Lower leg skin (tissue), 4 donors: ENCODE measurements at regions not wholly inside any gene's neighbourhood (a gene's known extent, or its start where the extent isn't known, plus 50 kb on each side); places are given as distances from the start of the nearest gene placed in this dataset.

Source experiments
- DNase-seq, 2 donors: peaks; one replicate each; pipeline ENCODE4 v3.0.0-alpha.2; 2019; ENCODE audit warnings: low spot score in 2 of 2
- H3K4me3 ChIP-seq: fragments of 200-600 bp; sonication (generic); 2 replicates; pipeline ENCODE4 v1.5.1; 2017; ENCODE audit warnings: mild to moderate bottlenecking, low read depth; ENCODE audit not compliant: poor library complexity, severe bottlenecking
- CTCF ChIP-seq, 3 donors: fragments of 450-650 bp; IDR thresholded peaks; one replicate each; pipeline ENCODE4 v1.5.1; 2016; ENCODE audit warnings: antibody characterized with exemption in 3 of 3, mild to moderate bottlenecking in 3 of 3, moderate library complexity in 2 of 3
- POLR2A ChIP-seq, 2 donors: fragments of 450-650 bp; IDR thresholded peaks; one replicate each; pipeline ENCODE4 v1.6.1; 2016 to 2017; ENCODE audit warnings: antibody characterized with exemption in 2 of 2, mild to moderate bottlenecking in 1 of 2, moderate library complexity in 1 of 2
- WGBS, 2 donors: methylation state at CpG; one replicate each; pipeline ENCODE4 v1.1.5; 2018; 5-methylcytosine and 5-hydroxymethylcytosine counted together
- intact Hi-C: fragments of 100-400 bp; cut with DNase I; formaldehyde crosslinking; loops from one replicate; pipeline ENCODE4 v1.15.0; 2023; ENCODE audit warnings: low total_unique reads

DNA sequence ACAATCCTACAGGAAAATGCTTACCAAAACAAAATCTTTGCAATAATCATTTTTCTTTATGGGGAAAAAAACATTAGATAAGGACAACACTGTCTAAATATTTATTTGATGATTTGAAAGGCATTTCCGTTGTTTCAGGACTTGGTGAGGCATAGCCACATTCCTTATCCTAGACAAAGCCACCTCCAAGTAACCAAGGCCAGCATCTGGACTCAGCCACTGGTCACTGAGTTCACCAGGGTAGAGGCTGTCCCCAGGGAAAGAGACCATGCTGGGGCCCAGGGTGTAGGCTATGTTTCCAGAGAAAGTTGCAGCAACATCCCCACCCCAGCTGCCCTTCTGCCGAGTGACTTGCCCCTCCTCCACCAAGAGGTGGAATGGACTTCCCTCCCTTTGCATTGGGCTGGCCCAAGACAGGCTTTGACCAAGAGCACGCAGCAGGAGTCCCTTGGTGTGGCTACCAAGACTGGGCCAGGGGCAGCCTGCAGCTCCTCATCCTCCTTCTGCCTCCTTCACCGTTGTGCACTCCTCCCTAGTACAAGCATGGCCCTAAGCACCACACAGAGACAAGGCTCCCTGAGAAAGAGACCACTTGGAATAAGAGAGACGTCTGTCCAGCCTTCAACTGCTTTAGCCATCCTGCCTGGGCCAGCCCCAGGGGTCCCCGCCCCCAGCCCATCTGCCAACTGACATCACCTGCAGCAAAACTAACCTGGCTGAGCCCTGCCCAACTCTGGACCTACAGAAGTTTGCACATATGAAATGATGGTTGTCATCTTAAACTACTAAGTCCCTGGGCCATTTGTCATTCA is 68.1 kb upstream of the SPIN1 start:
- intact Hi-C loops: no loop called here
- DNase-seq: peak in 1 of 2 donors; percentile 64
- no peak for TF ChIP-seq POLR2A (IDR thresholded peaks at IDR 0.05)
- no peak overlapping the region for H3K4me3 ChIP-seq
- 79 to 93% methylated on average over 4 to 6 of the region's 6 CpGs for WGBS, 2 donors

DNA sequence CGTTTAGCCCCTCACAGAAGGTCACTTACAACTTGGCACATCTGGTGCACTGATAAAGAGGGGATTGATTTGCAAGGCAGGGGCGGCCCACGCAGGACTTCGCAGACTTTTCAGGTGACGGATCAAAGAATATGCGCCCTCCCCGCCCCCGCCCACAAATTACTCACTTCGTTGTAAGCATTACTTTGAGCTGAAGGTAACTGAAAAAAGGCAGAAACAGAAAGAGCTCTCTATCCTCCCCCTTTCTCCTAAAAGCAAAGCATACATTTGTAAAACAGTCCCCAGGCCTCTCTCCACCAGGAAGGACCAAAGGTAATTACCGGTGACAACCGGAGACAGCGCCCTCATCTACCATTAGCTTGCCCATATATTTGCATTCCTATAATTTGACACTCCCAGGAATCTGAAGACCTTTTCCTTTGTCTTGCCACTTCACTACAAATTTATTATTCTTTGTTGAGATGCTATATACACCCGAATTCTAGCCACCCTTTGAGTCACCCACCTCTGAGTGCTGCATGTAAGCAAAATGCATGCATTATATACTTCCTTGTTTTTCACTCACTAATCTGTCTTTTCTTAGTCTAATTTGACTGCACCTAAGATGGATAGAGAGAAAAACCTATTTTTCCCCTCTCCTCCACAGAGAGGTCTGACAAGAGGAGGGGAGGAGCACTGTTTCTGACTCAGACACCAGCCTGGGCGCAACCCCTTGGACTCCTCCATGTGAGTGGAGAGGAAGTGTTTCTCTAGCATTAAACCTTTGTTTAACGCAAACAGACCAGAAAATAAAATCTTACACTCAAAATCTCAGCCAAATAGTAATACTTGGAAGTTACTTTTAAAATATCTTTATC is 74.7 kb upstream of the SPIN1 start:
- no peak for TF ChIP-seq CTCF (IDR thresholded peaks at IDR 0.05)
- no peak for TF ChIP-seq POLR2A (IDR thresholded peaks at IDR 0.05)
- no peak overlapping the region for H3K4me3 ChIP-seq
- intact Hi-C loops: no loop called here
- DNase-seq: no peak
- 66 to 72% methylated on average over 15 of the region's 15 CpGs for WGBS, 2 donors

DNA sequence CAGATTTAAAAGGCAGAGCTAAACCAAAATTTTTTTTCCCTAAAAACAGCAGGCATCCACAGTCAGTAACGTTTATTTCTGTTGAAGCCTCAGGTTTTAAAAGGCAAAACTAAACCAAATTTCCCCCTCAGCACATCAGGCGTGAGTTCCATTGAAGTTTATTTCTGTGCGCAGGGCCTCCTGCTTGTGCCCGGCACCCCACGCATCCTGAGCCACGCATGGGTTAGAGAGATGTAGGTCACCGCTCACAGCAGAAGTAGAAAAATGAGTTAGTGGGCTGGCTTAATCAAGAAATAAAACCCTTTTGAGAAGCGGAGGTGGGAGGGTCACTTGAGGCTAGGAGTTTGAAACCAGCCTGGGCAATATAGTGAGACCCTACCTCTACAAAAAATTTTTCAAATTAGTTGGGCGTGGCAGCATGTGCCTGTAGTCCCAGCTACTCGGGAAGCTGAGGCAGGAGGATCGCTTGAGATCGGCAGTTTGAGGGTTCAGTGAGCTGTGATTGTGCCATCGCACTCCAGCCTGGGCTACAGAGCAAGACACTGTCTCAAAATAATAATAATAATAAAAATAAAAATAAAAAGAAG is 75.6 kb upstream of the SPIN1 start:
- no peak for TF ChIP-seq POLR2A (IDR thresholded peaks at IDR 0.05)
- no peak for DNase-seq
- WGBS, 2 donors: 80 to 90% methylated on average over 13 of the region's 13 CpGs
- no peak overlapping the region for H3K4me3 ChIP-seq
- intact Hi-C loops: no loop called here

- no peak for DNase-seq
- no peak for TF ChIP-seq POLR2A (IDR thresholded peaks at IDR 0.05)
- TF ChIP-seq CTCF (IDR thresholded peaks at IDR 0.05): no peak
- H3K4me3 ChIP-seq: no peak overlapping the region
- intact Hi-C loops: no loop called here
These were observed 76.2 kb upstream of the SPIN1 start for GRCh38 chr9:88312045-88312444.

DNA sequence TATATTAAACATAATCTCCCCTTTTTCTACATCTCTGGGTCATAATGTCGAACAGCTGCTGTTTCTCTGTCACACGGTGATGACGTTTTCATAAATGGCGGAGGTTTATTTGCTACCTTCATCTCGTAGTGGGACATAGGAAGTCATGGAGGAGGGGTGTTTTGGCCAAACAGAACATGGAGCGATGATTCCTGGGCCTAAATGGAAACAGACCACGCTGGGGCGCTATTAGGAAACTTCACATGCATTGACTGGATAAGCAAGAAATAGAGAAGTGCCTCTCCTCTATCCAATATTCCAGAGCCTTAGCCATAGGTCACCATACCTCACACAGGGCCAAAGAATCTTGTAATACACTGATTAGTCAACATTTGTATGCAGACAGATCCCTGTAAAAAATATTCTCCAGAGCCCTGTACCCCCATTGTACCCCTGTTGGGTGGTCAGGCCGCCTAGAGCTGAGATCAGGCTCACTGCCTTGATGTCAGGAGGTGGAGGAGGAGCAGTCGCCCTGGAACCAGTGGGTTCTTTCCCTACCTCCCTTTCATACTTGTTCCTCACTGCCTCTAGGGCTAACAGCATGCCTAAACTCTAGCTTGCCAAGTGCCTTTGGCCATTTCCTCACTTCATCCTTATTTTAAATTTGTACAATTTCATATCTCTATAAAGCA is 77.8 kb upstream of the SPIN1 start:
- TF ChIP-seq CTCF (IDR thresholded peaks at IDR 0.05) (no peak), POLR2A (IDR thresholded peaks at IDR 0.05) (no peak)
- no peak overlapping the region for H3K4me3 ChIP-seq
- no peak for DNase-seq
- 71 to 77% methylated on average over 10 of the region's 10 CpGs for WGBS, 2 donors
- intact Hi-C loops: no loop called here

GRCh38 chr9:88308831-88309560 is 79.2 kb upstream of the SPIN1 start:
- H3K4me3 ChIP-seq: no peak overlapping the region
- 68% methylated on average over 7 of the region's 7 CpGs for WGBS, 2 donors
- intact Hi-C loops: no loop called here
- TF ChIP-seq CTCF (IDR thresholded peaks at IDR 0.05) (no peak), POLR2A (IDR thresholded peaks at IDR 0.05) (no peak)
- peak in 1 of 2 donors; percentile 46 for DNase-seq
